NCI-H345 treated with DMSO at 0.1 percent for 48 hours (cell line): ENCODE measurements at regions not wholly inside any gene's neighbourhood (a gene's known extent, or its start where the extent isn't known, plus 50 kb on each side); places are given as distances from the start of the nearest gene placed in this dataset.
A peak's percentile ranks its signal among the peaks of the same experiment; 100 is the strongest.
"Not testable (repeated sequence)": the region's sequence is repeated elsewhere in the genome, so short reads cannot be mapped to it uniquely, and the experiment has no call there.

Experiments used
- DNase-seq: peaks from one replicate; lab custom pipeline; 2025; ENCODE audit not compliant: unreplicated experiment; lab: John Stamatoyannopoulos, UW

DNA sequence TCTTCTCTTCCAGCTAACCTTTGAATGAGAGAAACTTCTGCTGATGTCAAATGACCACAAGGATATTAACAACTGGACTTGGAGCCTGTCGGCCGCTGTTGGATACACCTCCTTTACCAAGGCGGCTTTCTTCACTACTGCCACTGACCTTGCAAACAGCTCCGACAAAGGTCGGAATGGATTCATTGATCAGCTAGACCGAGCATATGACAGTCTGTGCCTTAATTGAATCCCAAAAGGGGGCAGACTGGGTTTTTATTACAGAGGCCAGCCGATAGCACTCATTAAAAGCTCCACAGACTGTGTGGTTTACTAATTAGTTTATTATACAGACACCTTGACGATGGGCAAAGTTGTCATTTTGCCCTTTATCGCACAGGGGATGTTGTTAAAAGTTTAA is 394.5 kb downstream of the RERGL start:
- DNase-seq = no peak

DNA sequence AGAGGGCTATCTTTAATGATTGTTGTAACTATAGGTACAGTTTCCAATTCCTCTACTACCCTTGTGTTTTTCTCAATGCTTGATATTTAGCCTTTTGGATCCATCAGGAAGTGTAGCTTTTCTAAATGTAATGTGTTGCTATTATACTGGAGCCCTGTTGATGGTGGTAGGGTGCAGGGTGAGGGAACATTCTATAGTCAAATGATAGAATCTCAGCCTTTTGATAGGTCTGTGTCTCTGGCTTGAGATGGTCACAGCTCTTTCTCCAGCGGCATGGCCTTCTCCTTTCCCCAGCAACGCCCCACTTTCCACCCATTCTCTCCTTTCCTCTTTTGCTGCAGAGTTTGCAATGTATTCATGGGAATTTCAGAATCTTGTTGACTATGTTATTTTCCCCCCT is 398.6 kb downstream of the RERGL start:
- no peak for DNase-seq

DNA sequence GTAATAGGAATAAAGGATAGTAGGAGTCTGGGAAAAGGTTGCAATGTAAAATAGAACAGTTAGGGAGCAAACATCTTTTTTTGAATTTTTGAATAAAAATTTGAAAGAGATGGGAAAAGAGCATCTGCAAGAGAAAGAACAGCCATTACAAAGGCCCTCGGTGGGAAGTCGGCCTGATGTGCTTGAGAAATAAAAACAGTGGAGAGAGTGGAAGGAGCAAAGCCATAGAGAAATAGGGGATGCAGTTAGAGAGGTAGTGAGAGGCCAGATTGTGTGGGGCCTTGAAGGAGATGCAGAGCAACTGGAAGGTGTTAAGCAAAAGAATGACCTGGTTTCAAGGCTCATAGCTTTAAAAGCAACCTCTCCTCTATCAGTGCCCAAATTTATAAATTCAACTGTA is 409.8 kb downstream of the RERGL start:
- no peak for DNase-seq

GRCh38 chr12:17666641-17667324 is 423.2 kb downstream of the RERGL start:
- DNase-seq = no peak

DNA sequence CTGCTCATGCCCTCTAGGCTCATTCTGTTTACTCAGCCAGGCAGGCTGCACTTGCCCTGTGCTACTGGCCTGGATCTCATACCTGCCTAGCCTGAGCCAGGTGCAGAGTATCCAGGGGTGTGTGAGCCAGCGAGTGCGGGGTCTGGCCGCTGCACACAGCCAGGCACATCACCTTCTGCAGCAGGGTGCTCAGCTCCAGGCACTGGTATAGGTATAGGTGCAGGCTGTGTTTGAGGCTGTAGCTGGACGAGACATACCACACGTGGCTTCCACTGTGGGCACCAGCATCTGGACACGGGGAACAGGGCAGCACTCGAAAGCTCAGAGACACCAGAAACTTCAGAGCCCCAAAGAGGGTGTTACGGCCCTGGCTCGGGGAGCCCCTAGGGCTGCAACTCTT is 424.2 kb downstream of the RERGL start:
- DNase-seq = no peak

DNA sequence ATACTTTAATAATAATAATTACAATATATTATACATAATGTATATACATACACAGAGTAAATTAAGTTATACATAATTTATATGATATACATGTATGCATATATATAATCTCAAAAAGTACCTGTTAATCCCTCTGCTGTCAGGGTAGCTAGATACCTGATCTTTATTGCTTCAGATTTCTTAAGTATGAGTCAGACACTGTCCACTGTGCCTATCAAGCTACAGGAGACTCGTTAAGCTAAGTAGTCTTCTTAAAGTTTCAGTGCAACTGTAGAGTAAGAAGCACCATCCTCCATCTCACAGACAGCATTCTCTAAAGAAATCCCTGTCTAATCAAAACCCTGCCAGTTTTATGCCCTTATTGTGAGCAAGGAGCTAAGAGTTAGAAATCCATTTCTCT is 428.7 kb downstream of the RERGL start:
- no peak for DNase-seq

DNA sequence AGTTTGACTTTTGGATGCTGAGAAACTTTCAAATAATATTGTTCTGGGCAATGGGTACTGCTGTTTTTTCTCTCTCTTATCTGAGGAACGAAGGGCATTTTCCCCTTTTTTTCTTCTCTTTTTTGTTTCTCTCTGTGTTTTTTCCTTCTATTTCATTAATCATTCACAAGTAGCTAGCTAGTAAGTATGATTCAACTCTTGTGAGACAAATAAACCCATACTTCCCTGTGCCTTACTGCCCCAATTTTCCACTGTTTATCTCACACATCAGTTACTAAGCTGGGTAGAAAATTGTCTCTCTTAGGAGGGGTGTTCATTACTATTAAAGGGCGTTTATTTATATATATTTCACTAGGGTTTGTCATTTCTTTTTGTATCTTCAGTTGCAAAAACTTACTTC is 437.6 kb downstream of the RERGL start:
- no peak for DNase-seq

- DNase-seq = no peak
These were observed 447.7 kb downstream of the RERGL start for GRCh38 chr12:17642340-17642650.

- DNase-seq = no peak
These were observed 449.4 kb downstream of the RERGL start for GRCh38 chr12:17640615-17641014.

- no peak for DNase-seq
These were observed 471.2 kb downstream of the RERGL start for GRCh38 chr12:17618831-17619230.

DNA sequence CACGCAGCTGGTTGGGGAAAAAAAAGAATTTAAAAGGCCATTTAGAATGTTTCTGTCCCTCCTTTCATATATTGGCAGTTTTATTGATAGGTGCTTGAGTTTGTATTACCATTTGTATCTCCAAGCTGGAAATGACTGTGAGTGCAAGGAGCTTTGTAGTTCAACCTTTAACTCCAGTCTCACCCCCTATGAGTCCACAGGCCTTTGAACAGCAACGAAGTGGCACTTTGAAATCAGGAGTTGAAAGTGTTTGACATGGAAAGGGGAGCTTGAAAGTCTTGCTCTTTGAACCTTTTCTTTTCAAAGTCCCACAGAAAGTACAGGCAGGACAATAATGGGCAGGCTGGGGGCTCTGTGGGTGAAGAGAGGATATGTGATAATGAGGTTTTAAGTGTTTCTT is 480.3 kb downstream of the RERGL start:
- DNase-seq = no peak

- peak; percentile 5 for DNase-seq
These were observed 480.8 kb downstream of the RERGL start for GRCh38 chr12:17609153-17609552.

DNA sequence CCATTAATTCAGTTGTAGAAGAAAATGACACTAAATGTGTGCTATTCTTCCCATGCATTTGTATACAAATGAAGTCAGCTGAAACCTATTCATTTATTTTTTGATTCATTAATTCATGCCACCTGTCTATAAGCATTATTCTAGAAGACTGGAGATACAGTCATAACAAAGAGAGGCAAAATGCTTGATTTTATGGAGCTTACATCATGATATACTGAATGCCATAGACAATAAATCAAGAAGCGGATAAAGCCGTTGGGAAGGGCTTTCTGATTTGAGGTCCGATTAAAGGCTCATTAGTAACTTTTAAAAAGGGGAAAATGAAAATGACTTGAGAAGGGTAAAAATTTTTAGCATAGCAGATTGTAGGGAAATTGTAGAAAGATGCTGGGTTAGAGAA is 494.9 kb downstream of the RERGL start:
- DNase-seq = no peak

- no peak for DNase-seq
These were observed 496.1 kb downstream of the RERGL start for GRCh38 chr12:17593715-17594406.

DNA sequence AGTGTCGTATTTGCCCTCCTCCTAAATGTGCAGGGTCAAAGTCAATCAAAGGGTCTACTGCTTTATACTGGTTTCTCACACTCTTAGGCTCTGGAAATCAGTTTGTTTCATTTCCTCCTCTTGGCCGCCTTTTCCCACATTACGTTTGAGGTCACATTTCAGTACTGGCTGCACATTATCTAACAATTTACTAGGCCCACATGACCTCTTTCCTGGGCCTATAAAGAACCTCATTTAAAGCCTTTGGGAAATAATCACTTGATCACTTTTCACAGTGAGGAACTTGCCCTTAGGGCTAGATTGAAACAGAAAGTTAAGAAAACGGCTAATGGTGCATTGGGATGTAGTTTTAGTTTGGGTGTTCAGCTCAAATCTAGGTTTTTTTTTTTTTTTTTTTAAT is 497.5 kb downstream of the RERGL start:
- DNase-seq = no peak

GRCh38 chr12:17591005-17591681 is 498.9 kb downstream of the RERGL start:
- no peak for DNase-seq

DNA sequence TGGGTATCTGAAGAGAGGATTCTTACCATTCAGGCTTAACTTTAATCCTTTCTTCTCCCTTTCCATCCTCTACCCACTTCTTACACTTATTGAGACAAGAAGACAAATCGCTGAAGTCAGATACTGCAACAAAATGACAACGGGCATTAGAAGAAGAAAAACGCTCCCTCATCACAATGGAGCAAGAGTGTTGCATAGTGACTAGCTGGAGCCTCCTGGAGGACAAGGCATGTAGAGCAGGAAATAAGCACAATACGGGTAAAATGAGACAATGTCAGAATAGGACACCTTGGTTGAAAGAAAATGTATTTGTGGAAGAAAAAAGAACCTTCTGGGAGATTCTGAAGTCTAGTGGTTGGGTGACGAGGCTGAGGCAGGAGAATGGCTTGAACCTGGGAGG is 501.0 kb downstream of the RERGL start:
- no peak for DNase-seq

DNA sequence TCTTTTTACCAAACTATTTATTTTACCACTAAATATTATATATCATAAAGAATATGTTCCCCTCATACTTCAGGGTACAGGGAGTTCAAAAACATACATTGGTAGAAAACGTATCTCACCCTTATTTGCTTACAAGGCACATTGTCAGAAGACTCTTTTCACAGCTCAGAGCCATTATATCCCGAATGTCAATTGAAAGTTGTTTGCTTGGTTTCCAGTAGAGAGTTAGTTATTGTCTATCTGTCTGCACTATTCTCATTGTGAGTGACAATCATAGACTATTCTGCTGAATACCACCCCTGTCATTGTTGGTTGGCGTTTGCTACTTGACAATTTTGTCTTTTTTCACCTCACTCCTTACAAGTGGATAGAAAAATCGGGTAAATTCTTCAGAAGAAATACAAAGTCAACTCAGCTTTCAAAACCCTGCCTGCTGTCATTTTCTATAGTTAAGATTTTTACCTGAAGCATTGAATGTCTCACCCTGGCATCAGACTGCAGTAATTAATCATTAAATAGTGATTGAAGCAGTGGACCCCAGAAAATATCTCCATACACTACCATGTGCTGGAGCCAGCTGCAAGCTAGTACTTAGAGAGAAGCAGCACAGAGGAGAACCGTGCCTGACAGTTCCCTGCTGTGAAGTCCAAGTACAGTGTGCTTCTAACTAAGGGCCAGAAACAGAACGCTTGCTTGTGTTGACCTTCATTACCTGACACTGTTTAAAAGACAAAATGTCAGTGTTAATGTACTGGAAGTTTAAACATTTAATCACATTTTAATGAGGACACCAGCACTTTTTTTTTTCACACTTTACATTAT is 510.6 kb downstream of the RERGL start:
- peak; percentile 52 for DNase-seq

DNA sequence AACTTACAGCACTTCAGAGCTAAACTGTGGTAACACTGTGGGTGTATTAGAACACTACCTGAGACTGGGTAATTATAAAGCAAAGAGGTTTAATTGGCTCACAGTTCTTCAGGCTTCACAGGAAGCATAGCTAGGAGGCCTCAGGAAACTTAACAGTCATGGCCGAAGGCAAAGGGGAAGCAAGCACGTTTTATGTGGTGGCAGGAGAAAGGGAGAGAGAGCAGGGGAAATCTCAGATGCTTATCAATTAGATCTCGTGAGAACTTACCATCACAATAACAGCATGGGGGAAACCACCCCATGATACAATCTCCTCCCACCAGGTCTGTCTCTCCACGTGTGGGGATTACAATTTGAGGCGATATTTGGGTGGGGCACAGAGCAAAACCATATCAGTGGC is 512.6 kb downstream of the RERGL start:
- DNase-seq = no peak

DNA sequence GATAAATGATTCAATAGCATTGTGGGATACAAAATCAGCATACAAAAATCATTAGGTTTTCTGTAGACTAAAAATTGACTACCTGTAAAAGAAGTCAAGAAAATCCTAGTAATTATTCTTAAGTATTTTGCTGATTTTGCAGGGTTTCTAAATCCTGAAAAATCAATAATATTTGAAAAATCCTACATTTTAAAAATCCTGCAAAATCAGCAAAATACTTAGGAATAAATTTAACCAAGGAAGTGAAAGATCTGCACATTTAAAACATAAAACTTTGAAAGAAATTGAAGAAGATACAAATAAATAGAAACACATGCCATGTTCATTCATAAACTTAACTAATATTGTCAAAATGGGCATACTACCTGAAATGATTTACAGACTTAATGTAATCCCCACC is 517.7 kb downstream of the RERGL start:
- DNase-seq = no peak

- no peak for DNase-seq
These were observed 518.9 kb downstream of the RERGL start for GRCh38 chr12:17571047-17571446.

- not testable (repeated sequence) for DNase-seq
These were observed 525.4 kb downstream of the RERGL start for GRCh38 chr12:17564630-17565029.
